NCI-H1048 (cell line): ENCODE measurements at regions not wholly inside any gene's neighbourhood (a gene's known extent, or its start where the extent isn't known, plus 50 kb on each side); places are given as distances from the start of the nearest gene placed in this dataset.

Source experiments
- DNase-seq: peaks from one replicate; lab custom pipeline; 2025; lab: John Stamatoyannopoulos, UW

DNA sequence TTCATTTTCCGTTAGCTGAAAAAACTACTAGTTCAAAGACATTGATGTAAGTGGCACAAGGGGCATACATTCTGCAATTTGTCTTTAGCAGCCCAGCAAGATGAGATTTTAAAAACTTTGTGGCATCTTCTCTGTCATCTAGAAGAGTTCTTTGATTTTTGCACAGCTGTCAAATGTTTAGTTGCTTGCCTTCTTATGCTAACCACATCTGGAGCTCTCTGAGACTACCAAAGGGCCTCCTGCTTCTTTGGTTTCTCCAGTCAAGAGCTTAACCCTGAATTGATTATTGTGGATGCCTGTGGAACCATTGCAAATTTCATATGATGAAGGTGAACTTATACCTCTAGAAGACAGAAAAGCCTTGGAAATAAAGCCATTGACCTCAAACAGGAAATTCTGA lies 468.7 kb upstream of the RGMA start:
- DNase-seq, result no peak

DNA sequence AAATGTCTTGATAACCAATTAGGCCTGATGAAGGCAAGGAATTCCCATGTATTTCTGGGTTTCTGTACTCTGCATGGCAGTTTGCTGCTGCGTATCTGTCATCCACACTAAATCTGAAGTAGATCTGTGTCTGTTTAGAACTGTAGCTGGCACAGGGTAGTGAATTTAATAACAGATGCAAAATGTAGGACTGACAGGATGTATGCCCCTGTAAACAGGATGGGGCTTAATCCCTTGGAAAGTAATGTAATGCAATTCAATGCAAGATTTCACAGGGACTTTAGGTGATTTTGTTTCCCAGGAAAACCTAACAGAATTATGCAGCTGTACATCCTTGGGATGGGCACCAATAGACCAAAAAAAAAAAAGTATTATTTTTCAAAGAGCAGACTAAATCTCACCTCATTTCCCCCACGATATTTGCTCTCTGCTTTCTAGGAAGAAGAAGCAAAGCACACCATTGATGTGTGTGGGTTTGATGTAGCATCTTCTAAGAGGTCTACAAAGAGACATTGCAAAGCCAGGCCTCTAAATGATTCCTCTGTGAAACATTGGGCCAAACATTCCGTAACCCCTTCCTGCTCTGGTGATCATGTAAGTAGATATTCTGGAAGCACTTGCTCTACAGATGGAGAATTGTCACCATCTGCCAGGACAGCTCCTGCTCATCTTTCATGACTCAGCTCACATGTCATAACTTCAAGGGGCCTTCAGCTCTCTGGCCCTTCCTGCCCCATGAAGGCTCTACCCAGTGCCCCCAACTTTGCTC lies 464.3 kb upstream of the RGMA start:
- no peak for DNase-seq

DNA sequence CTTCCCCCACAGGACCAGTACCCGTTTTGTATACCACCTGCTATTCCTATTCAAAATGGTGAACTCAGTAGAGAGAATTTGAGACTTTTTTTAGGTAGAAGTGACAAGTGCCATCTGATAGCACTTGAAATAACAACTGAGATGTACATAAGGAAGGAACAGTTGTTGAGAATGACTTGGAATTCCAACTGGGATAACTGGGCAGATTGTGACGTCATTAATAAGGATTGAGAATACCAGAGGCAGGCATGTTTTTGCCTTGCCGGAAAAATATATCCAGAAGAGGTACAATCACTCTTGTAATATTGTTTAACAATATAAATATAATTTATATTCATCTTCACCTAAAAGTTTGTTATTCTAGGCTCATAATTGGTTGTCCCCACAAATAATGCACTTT lies 454.1 kb upstream of the RGMA start:
- no peak for DNase-seq

DNA sequence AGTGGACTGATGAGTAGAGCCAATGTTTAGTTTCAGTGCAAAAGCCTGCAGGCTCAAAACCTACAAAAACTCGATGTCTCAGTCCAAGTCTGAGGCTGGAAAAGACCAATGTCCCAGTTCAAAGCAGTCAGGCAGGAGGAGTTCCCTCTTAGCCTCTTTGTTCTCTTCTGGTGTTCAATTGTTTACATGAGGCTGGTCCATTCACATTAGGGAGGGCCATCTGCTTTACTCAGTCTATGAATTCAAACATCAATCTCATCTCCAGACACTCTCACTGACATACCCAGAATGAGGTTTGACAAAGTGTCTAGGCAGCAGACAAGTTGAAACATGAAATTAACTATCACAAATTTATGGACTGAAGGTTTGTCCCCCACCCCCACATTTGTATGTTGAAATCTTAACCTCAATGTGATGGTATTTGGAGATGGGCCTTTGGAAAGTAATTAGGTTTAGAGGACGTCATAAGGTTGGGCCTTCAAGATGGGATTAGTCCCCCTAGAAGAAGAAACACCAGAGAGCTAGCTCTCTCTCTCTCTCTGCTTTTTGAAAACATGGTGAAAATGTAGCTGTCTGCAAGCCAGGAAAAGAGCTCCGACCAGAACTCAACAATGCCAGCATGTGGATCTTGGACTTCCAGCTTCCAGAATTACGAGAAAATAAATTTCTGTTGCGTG lies 438.5 kb upstream of the RGMA start:
- no peak for DNase-seq

DNA sequence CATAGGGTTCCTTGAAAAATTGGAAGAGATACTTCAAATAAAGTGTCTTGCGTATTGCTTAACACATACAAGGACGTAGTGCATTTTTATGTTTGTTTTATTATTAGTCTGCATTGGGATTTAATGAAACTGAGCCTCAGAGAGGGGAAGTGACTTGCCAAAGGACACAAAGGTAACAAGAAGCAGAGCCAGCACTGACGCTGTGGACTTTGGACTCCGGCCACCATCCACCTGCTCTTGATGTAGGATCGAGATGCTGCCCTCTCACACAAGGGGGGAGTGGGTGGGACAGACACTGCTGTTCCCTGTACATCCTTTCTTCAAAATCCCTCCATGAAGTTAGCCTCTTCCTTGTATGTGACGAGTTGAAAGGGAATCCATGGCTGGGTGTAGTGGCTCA lies 435.4 kb upstream of the RGMA start:
- DNase-seq, result no peak

DNA sequence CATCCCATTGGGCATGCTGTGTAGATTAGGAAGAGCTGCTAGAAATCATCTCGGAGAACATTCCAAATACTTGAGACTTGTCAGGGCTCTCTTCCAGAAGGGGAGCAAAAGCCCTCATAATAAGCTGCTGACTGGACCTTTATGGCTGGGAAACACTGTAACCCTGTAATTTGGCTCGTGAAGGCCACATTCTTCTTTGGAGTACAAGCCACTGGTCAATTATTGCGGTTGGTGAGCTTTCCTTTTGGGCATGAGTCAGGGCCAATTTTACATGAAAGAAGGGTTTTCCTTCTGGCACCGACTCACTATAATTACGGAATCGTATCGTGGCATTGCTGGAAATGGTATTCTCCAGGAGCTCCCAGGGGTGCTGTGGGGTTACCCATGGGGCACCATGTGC lies 434.5 kb upstream of the RGMA start:
- DNase-seq, result no peak

DNA sequence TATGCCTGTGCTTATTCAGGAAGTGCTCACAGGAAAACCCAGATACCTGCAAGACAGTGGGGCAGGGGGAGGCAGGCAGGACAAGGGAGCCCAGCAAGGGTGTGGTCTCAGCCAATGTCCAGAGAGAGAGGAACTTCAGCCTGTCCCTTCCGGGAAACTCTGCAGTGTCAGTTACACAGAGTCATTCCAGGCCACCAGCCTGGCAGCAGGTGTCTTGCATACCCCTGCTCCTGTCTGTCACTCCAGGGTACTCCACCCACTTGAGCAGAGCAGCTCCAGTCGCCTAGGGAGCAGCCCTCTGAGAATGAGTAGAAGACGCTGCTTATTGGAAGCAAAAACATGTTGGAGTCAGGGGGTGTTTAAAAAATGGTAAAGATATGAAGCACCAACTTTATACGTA lies 431.2 kb upstream of the RGMA start:
- no peak for DNase-seq

DNA sequence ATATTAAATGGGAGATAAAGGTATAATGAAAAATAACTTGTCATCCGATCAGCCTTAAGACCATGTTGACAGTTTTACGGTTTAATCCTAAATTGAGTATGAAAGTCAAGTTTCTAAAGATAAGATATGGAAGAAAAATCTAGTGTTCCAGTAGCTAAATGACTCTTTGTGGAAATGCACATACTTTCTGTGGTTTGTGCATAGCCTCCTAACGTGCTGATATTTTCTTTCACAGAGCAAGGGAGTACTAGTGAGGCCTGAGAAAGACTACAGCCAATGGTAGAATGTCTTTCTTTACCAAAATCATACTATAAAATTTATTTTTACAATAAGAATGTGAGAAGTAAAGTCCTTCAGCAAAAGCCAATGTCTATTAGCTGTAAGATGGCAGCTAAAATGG lies 430.6 kb upstream of the RGMA start:
- DNase-seq, result no peak

DNA sequence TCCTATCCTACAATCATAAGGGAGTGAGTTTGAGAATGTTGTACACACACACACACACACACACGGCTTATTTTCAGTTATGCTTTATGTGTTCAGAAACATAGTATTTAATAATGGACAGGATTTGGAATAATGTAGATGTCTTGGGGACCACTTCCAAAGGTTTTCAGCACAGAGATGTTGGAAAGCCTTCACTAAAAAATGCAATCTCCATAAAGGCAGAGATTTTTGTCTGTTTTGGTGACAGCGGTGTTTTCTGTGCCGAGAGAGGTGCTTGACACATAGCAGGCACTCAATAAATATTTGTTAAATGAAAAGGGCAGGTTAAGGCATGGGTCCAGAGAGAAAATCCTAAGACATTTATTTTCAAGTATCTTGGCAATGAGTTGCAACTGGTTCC lies 428.2 kb upstream of the RGMA start:
- DNase-seq, result no peak

DNA sequence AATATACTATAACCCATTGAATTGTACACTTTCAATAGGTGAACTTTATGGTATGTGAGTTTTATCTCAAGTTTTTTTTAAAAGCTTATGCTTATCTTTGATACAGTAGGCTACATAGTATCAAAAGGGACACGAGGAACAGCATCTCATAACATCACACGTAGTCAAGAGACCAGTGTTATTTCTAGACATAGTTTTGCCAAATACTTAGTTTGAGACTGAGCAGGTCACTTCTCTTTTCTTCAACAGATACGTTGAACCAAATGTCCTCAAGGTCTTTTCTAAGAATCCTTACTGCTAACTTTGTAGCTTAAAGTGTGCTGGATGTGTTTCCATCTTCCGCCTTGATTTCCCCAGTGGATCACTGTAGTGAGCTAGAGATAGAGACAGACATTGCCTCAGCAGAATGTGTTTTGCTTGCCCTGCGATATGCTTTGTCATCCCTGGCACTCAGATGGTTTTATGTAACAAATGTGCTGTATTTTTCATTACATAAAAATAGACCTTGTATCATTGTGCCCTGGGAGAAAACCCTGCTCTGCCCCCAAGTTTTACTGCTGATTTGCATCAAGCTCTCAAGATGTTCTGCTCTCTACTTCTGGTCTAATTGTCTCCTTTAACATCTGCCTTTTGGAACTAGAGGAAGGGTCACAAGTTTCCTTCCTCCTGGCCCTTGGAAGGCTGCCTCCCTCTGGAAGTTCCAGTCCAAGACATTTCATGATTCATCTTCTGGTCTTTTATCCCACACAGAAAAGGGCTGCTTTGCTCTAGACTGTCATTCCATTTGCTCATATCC lies 426.4 kb upstream of the RGMA start:
- no peak for DNase-seq

DNA sequence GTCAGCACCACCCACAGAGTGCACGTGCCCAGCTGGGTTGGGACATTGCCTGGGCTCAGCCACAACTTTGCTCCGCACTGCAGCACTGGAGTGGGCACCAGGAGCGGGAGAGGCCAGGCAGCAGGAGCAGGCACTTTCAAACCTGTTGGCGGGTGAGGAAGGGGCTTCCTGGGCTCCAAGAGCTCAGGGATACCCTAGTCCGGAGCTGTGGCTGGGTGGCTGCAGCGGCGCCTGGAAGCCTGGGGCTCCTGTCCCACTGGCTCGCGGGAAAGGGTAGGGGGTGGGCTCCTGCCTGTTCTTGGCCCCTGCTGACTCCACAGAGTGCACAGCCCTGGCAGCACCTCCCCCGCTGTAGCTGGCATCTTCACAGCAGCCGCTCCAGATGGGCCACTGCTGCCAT lies 417.6 kb upstream of the RGMA start:
- no peak for DNase-seq

DNA sequence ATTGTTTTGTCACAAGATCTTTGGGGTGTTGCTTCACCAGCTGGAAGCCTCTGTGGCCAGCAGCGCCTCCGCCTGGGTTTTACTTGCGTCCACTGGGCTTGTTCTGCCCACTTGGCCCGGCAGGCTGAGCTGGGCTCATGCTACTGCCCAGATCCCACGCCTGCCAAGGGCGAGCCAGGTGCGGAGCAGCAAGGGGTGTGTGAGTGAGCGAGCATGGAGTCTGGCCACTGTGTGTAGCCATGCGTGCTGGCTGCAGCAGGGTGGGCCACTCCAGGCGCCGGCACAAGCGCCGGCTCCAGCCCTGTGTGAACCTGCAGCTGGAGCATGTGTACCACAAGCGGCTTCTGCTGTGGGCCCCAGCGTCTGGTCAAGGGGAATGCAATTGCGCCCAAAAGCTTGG lies 416.5 kb upstream of the RGMA start:
- DNase-seq, result no peak

DNA sequence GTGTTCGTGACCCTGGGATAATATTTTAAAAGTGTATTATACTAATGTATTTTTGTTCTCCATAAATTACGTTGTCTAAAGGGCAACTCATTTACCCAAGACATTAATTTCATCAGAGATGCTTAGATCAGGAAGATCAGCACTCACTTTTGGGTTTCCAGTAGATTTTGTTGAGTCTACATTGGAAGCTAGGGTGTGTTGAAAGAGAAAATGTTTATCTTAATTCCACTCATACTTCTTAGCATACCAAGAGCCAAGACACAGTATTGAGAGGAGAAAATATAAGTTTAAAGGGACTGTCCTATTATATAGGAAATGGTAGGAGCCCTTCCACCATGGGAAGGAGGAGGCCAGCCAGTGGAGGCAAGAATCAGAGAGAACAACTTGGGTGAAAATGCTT lies 412.9 kb upstream of the RGMA start:
- no peak for DNase-seq

DNA sequence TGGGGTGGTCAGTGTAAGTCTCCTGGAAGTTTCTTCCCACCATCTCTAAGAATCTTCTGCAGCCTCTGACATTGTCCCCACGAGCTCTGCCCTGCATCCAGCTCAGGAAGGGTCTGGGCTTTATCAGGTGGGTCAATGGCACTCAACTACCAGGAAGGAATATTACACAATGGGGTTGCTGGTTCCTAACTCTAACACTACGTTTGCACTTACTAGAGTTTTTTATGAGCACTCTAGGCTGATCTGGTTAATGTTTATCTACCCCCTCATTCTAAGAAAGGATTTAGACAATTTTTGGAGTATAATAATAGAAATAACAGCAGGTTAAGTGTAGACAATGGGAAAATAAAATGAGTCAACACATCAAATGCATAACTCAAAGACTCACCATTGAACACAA lies 411.1 kb upstream of the RGMA start:
- no peak for DNase-seq

DNA sequence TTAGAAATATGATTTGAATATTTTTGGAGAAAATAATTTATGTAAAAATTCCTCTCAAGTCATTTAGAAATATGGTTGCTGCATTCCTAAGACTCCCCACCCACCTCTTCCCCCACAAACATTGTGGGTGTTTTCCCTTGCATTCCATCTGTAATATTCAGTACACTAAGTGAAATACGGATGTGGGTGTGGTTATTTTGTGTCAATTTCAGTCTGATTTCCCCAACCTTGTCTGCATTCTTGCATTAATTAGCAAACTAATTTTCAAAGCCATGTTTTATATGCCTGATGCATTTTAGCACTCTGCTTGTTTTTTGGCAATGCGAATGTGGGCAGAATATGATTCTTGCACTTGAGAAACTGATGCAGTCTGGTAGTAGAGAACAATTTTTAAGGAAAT lies 408.3 kb upstream of the RGMA start:
- no peak for DNase-seq

DNA sequence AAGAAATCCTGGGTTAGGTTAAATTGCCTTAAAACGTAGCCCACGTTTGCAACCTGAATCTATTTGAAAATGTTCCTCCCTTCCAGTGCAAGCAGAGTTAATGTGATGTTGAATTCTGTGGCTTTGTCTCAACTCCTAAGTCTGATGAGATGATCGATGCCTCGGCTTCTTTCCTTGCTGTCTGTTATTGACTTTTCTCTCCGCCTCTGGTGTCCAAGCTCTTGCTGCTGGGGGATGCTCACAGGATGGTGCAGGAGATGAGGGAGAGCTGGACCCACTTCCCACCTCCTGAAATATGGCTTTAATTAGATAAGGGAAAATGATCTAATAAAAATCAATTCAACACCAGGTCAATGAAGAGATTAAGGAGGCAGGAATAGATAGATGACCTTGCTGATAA lies 407.9 kb upstream of the RGMA start:
- DNase-seq, result no peak

DNA sequence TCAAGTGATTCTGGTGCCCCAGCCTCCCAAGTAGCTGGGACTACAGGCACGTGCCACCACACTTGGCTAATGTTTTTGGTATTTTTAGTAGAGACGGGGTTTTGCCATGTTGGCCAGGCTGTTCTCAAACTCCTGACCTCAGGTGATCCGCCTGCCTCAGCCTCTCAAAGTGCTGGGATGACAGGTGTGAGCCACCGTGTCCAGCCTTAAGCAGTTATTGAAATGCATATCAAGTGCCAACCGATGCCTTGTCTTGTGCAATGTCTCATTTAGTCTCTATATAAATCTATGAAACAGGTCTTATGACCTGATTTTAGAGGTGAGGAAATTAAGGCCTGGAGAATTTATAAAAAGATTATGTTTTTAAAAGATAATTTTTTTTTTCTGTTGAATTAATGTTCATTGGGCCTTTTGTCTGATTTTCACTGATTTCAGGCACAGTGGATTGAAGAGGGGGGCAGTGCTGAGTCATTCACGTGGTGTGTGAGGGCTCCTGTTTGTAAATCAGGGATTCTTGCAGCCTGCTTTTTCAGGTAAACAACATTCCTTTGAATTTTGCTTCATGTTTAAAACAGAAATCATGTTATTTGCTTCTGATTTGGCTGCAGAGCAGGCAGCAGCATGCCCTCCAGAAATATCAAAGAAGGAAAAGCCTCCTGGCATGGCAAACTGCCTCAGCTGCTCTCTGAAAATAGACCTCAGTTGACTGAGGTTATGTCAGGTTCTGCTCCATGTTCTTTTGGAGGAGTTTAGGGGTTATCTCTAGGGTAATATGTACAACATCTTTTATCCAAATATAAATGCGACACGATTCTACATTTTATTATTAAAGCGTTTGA lies 407.0 kb upstream of the RGMA start:
- DNase-seq, result no peak

DNA sequence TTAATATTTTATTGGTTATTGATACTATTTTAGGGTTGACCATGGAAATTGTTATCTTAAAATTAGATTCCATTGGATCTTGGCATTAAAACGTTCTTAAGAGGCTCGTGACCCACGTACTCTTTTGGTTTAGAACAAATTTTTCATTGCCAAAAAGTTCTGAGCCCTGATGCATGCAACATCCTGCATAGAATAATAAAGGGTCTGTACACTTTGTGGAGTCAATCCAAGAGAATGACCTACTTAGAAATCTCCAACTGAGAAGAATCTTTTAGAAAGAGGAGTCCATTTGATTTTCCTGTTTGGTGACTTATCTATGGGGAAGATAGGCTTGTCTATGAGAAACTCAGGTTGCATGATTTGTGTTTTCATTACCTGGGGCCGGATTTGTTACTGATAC lies 404.2 kb upstream of the RGMA start:
- DNase-seq, result no peak

DNA sequence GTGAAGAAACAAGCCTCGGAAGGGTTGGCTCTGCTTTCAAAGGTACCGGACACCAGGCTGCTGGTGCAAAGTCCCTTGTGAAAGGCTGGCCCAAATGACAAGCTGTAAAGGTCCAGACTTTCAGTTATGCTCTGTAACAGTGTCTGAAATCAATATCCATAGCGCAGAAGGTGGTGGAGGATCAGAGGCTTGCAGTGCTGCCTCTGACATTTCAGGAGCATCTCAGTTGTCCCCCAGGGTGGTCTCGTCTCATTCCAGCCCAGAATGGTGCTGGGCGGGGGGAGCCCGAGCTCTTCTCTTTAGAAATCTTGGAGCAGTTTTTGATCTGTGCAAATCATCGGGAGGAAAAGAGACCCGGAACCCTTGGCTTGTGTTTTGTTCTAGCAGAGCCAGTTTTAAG lies 402.3 kb upstream of the RGMA start:
- no peak for DNase-seq

DNA sequence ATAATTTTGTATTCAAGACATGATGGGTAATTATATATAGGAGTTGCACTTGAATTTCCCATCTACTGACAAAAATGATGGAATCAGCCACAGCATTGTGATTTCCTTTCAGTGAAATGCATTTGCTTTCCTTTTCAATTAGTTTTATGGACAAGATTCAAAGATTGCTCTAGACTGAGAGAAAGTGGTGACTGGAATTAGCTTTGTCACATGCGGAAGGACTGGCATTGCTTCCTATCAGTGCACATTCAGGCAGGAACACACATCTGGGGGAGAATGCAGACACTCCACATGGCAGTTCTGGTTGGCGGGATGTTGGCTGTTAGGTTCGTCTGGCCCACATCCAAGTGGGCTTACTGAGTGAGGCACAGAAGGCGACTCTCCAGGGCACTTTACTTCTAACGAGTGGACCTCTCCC lies 399.3 kb upstream of the RGMA start:
- no peak for DNase-seq

DNA sequence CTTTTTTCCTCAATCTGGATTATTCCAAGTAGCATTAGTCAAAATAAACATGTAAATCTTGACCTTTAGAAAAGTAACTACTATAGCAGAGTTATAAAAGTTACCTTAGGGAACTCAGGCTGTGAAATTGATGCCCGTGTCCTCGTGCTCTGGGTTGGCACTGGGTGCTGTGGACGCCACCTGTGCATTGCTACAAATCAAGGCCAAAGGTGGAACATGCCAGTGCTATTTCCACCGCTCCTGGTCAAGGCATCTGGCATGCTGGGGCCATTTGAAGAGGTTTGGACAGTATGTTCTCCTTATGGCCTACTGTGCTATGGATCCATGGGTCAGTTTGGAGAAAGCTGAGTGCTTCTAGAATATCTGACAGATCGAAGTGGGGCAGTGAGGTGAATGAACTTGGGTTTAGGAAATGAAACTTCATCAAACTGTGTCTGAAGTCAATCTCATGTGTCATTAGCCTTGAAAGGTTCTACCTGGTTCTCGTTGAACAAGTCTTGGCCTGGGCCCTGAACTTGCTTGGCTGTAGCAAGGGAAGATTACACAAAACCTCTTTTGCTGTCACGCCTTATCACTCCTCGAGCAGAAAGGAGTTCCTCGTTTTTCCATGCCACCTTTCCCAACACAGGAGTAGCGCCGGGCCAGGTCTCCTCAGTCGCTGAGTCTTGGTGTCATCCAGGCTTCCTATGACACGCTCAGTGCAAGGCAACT lies 397.6 kb upstream of the RGMA start:
- no peak for DNase-seq
